ENCODE measurements at regions not wholly inside any gene's neighbourhood (a gene's known extent, or its start where the extent isn't known, plus 50 kb on each side); places are given as distances from the start of the nearest gene placed in this dataset.
A peak's percentile ranks its signal among the peaks of the same experiment; 100 is the strongest.

DNA sequence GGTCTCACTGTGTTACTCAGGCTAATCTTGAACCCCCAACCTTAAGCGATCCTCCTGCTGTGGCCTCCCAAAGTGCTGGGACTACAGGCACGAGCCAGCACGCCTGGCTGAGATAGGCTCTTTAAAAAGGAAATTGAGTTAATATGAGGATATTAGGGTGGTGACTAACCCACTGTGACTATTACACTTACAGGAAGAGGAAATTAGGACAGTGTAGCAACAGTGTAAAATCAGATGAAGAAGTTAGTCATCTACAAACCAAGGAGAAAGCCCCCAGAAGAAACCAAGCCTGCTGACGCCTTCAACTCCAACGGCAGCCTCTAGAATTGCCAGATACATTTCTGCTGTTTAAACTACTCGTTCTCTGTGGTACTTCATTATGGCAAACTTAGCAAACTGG, 711.9 kb downstream of the SUCLG1 start:
- DNase-seq, result no peak

- no peak for DNase-seq
Measured at GRCh38 chr2:83744855-83745254, 714.2 kb downstream of the SUCLG1 start.

DNA sequence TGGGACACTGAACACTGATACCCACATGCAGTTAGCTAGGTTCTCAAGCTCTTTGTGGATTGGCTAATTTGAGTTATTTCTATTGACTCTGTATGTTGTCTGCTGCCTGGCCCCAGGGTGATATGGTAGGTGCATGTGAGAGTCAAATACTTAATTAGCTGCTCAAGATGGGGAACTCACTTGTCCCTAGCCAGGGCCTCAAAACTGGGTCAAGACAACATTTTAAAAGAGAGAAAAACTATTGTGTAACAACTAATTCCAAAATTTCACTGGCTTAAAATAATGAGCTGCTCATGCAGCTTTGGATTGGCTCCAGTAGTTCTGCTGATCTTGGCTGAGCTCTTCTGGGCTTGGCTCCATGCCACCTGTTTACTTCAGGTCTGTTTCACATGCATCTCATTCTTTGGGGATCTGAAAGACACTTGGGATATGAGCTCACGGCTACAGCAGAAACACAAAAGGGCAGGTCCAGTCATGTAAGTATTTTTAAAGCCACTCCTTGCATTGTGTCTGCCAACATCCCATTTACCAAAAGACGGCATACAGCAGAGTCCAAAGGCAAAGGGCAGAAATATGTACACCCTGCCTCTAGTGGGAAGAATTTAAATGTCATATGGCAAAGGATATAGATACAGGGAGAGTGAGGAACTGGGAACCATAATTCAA, 716.8 kb downstream of the SUCLG1 start:
- DNase-seq, result no peak

GRCh38 chr2:83730223-83730622, 728.9 kb downstream of the SUCLG1 start:
- DNase-seq, result no peak

GRCh38 chr2:83725735-83726134, 733.3 kb downstream of the SUCLG1 start:
- peak; percentile 19 for DNase-seq

DNA sequence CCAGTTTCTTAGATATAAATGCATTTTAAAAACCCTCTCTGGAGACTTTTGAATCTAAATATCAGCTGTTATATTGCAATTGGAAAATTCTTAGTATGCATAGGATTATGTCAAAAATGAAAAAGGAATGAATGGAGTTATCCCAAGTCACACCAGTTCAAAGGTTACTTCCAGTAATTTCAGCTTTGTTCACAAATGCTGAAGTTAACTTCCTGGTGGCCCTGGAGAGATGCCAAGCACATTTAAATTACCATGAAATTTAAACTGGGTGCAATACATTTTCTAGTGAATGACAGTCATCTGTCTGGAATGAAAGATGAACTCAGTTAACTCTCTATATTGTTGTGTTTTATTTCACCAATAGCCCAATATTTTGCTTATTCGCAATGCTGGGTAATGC, 753.9 kb downstream of the SUCLG1 start:
- no peak for DNase-seq

- no peak for DNase-seq
Measured at GRCh38 chr2:83703598-83703997, 755.5 kb downstream of the SUCLG1 start.

DNA sequence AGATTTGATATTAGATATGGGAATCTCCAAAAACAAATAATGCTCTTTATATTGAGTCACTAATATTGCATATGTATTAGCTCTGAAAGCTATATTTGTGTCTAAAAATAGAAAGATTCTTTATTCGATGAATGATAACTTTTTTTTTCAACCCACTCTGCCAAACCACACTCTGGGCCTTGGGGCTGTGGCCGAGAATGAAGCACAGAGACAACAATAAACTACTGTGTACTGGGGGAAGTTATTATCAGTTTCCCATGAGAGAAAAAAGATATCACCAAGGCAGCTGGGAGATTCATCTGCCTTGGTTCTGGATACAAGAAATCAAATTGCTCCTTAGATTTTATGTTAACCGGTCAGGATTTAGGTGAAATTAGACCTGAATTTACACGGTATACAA, 762.2 kb downstream of the SUCLG1 start:
- DNase-seq, result no peak

GRCh38 chr2:83695530-83695929, 763.5 kb downstream of the SUCLG1 start:
- DNase-seq, result no peak

DNA sequence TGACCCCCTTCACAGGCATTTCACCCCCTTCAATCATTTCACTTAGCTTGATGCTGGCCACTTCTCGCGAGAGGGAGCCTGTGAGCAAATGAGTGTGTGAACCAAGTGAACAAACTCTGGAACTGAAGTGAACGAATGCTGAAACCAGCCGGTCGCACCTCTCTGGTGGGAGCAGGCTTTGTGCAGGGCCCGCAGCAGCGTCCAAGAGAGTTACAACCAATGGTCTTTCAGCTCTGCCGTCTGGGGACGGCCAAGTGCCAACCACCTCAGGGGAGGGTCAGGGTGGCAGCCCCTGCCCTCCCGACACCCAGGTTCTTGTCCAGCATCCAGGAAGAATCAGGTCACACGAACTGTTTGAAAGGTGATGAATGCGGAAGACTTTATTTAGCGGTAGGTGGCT, 764.0 kb downstream of the SUCLG1 start:
- DNase-seq, result no peak

- DNase-seq, result no peak
Measured at GRCh38 chr2:83689402-83689801, 769.7 kb downstream of the SUCLG1 start.

DNA sequence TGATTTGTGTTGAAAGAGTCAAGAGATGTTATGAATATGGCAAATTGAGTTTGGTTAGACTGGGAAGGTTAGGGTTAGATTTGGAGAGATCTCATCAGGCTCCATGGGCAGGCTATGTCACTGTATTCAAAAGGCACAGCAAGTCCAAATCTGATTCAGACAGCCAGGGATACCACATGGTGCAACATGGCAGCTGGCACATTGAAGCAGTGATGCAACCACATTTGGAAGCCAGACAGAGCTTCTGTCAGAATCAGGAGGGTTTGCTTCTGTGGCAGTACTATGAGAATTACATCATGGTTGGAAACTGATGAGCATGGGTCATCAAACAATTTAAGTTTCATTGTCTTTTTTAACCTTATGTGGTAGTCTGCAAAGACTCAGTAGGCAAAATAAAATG, 772.2 kb downstream of the SUCLG1 start:
- no peak for DNase-seq

DNA sequence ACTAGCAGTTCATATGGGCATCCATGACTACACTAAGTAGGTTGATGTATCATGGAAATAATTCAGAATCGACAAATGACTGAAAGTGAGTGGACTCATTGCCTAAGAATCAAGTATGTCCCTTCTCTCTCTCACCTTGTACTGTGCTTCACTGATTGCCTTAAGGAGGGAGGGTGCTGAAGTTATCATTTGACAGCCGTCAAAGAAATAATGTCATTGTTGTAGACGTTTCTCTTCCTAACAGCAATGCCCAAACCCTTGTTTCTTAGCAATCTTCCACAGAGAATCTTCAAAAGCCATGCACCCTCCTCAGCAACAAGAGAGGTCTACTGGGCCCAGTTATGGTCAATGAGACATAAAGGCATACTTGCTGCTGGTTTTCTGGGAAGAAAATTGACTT, 785.0 kb downstream of the SUCLG1 start:
- DNase-seq, result no peak

- DNase-seq, result no peak
Measured at GRCh38 chr2:83665894-83666293, 793.2 kb downstream of the SUCLG1 start.

GRCh38 chr2:83665154-83665553, 793.9 kb downstream of the SUCLG1 start:
- no peak for DNase-seq

- no peak for DNase-seq
Measured at GRCh38 chr2:83661711-83662110, 797.4 kb downstream of the SUCLG1 start.

- DNase-seq, result no peak
Measured at GRCh38 chr2:83654091-83654611, 804.9 kb downstream of the SUCLG1 start.

DNA sequence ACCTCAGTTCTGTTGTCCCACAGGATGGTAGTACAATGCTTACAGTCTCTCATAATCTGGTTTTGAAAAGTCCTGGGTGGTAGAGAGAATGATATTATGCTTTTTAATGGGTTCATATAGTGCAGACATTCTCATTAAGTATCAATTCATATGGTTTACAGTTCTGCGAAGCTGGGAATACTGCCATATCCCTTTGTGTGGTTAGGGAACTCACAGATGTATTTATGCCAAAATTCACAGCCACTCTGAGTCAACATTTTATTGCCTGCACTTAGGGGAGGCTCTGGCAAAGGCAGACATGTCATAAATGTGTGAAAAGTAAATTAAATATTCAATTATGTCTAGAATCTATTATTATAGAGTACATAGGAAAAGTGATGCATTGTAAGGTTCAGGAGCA, 808.2 kb downstream of the SUCLG1 start:
- no peak for DNase-seq

GRCh38 chr2:83650161-83650560, 808.9 kb downstream of the SUCLG1 start:
- DNase-seq, result no peak

DNA sequence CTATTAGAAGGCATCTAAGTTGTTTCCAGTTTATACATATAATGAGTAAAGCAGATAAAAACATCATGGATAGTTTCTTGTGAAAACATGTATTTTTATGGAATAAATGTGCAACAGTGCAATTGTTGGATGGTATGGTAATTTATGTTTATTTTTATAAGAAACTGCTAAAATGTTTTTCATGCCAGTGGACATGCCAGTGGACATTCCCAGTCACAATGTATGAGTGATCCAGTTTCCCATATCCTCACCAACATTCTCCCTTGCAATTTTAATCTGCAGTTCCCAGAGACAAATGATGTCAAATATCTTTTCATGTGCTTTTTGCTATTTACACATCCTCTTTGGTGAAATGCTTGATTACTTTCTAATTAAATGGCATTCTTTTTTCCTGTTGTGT, 818.6 kb downstream of the SUCLG1 start:
- no peak for DNase-seq

- DNase-seq, result no peak
Measured at GRCh38 chr2:83633423-83633822, 825.7 kb downstream of the SUCLG1 start.

GRCh38 chr2:83630351-83630750, 828.7 kb downstream of the SUCLG1 start:
- DNase-seq, result no peak

DNA sequence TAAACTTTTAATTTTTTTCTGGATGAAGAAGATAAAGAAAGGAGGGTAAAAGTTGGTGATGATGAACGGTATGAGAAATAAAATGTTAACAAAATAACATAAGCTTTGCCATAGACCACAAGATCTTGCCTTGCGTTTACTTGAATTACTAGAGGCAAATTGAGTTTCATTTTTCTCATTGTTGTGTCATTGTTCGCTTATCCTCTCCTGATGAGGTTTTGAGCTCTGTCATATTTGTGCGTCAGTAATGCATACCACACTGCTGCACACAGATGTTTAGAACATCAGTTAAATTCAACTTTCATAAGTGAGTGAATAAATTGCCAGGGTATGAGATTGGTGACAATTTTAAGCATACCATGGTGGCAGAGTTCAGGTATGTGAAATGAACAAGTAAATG, 843.6 kb downstream of the SUCLG1 start:
- no peak for DNase-seq

DNA sequence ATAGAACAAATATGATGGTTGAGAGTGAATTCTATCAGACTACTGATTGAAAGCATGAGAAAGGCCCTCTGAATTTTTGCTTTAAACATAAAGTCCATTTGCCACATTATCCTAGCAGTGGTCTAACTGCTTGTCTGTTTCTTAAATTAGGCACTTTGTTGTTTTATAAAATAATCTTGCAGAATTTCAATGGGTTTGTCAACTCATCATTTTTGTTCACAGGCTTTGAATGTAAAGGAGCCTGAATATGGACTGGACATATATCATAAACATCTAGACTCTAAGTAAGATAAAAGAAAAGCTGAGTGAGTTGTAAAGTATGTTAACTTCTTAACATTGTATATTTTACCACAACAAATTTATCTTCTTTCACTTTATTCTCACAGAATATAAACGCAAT, 845.9 kb downstream of the SUCLG1 start:
- DNase-seq, result no peak

GRCh38 chr2:83602753-83603152, 856.3 kb downstream of the SUCLG1 start:
- no peak for DNase-seq

Data from NCI-H187 treated with DMSO at 0.1 percent for 48 hours (cell line).